DOHH2 (cell line): ENCODE measurements at regions not wholly inside any gene's neighbourhood (a gene's known extent, or its start where the extent isn't known, plus 50 kb on each side); places are given as distances from the start of the nearest gene placed in this dataset.

Source experiments
- CTCF ChIP-seq: fragments of 200-600 bp; sonication (generic); IDR thresholded peaks from one replicate; pipeline ENCODE4 v1.5.1; 2014; ENCODE audit warnings: antibody characterized with exemption, mild to moderate bottlenecking, low read depth, low read length; ENCODE audit not compliant: poor library complexity, severe bottlenecking
- EZH2phosphoT487 ChIP-seq: fragments of 200-600 bp; sonication (generic); IDR thresholded peaks from 2 replicates; pipeline ENCODE4 v1.6.1; 2017; ENCODE audit warnings: borderline replicate concordance, mild to moderate bottlenecking, antibody characterized with exemption, low read length, moderate library complexity, mixed read lengths

GRCh38 chr2:145910416-145910815 is 1390.5 kb upstream of the ZEB2 start:
- TF ChIP-seq CTCF = no peak
- TF ChIP-seq EZH2phosphoT487 = no peak
